ENCODE measurements at regions not wholly inside any gene's neighbourhood (a gene's known extent, or its start where the extent isn't known, plus 50 kb on each side); places are given as distances from the start of the nearest gene placed in this dataset.

- no peak for TF ChIP-seq TBL1XR1 (IDR thresholded peaks at IDR 0.05; ENCODE audit: low read length in 2 of 2)
- TF ChIP-seq ETS1 (conservative IDR thresholded peaks at IDR 0.05; ENCODE audit: control insufficient read depth, low read depth, low read length), result no peak
- TF ChIP-seq, protein P1, sequence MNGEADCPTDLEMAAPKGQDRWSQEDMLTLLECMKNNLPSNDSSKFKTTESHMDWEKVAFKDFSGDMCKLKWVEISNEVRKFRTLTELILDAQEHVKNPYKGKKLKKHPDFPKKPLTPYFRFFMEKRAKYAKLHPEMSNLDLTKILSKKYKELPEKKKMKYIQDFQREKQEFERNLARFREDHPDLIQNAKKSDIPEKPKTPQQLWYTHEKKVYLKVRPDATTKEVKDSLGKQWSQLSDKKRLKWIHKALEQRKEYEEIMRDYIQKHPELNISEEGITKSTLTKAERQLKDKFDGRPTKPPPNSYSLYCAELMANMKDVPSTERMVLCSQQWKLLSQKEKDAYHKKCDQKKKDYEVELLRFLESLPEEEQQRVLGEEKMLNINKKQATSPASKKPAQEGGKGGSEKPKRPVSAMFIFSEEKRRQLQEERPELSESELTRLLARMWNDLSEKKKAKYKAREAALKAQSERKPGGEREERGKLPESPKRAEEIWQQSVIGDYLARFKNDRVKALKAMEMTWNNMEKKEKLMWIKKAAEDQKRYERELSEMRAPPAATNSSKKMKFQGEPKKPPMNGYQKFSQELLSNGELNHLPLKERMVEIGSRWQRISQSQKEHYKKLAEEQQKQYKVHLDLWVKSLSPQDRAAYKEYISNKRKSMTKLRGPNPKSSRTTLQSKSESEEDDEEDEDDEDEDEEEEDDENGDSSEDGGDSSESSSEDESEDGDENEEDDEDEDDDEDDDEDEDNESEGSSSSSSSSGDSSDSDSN (IDR thresholded peaks at IDR 0.05; ENCODE audit: borderline replicate concordance in 1 of 2, low read depth in 2 of 2, low read length in 2 of 2), result no peak
- no peak for TF ChIP-seq NR0B1 (IDR thresholded peaks at IDR 0.05; ENCODE audit: partially characterized antibody)
- TF ChIP-seq EP400 (IDR thresholded peaks at IDR 0.05), result no peak
- no peak for TF ChIP-seq GATAD2A (IDR thresholded peaks at IDR 0.05)
- no peak for TF ChIP-seq BCOR (IDR thresholded peaks at IDR 0.05)
Measured at GRCh38 chr14:57937676-57938075, 71.8 kb upstream of the SLC35F4 start (continued).

All from K562 (cell line).